Adrenal gland (tissue), 9 donors: ENCODE measurements at regions not wholly inside any gene's neighbourhood (a gene's known extent, or its start where the extent isn't known, plus 50 kb on each side); places are given as distances from the start of the nearest gene placed in this dataset.

Experiments
- DNase-seq, 7 donors: peaks; one replicate each; pipeline ENCODE4 v3.0.0-alpha.2; 2019 to 2020
- H3K27ac ChIP-seq, 5 donors: fragments of 200-600 bp; sonication (generic) in 4 of 5; 1 replicate in 3 of 5; 2 replicates in 2 of 5; pipeline versions ENCODE4 v1.5.1 to v1.8.0; 2016 to 2020; ENCODE audit warnings: mild to moderate bottlenecking in 1 of 5
- H3K27me3 ChIP-seq: fragments of 200-600 bp; 2 replicates; pipeline ENCODE4 v1.8.0; 2021
- H3K36me3 ChIP-seq, 2 donors: fragments of 200-600 bp; replicated peaks in 1 of 2; 1 replicate in 1 of 2; 2 replicates in 1 of 2; pipeline versions ENCODE4 v1.5.1 to v1.8.0; 2018 to 2022
- H3K4me1 ChIP-seq, 2 donors: fragments of 200-600 bp; replicated peaks in 1 of 2; 1 replicate in 1 of 2; 2 replicates in 1 of 2; pipeline versions ENCODE4 v1.5.1 to v1.8.0; 2018 to 2021
- H3K4me3 ChIP-seq, 4 donors: fragments of 200-600 bp; sonication (generic) in 3 of 4; one replicate each; pipeline ENCODE4 v1.5.1; 2016 to 2018
- H3K9me3 ChIP-seq, 3 donors: fragments of 200-600 bp; sonication (generic) in 1 of 3; replicated peaks in 1 of 3; 1 replicate in 2 of 3; 2 replicates in 1 of 3; pipeline versions ENCODE4 v1.5.1 to v1.8.0; 2016 to 2021
- POLR2A ChIP-seq, 2 donors: fragments of 450-650 bp; IDR thresholded peaks; one replicate each; pipeline ENCODE4 v1.6.1; 2017; ENCODE audit warnings: antibody characterized with exemption in 2 of 2, mild to moderate bottlenecking in 2 of 2, moderate library complexity in 1 of 2
- WGBS, 4 donors: extraction: QIAGEN DNeasy Blood & Tissue Kit in 2 of 4; methylation state at CpG; one replicate each; pipeline versions ENCODE4 v1.1.5 to v1.1.7; 2013 to 2017; 5-methylcytosine and 5-hydroxymethylcytosine counted together
- intact Hi-C, 2 donors: fragments of 100-400 bp; cut with DNase I; formaldehyde crosslinking; loops; one replicate each; pipeline versions ENCODE4 v1.14.1 to v1.15.0; 2022 to 2023
- TF ChIP-seq, protein P1 (sequence below), 6 experiments: fragments of 450-650 bp in 4 of 6; fragments of 200-600 bp in 2 of 6; sonication (generic) in 1 of 6; IDR thresholded peaks; 1 replicate in 5 of 6; 2 replicates in 1 of 6; pipeline versions ENCODE4 v1.5.1 to v1.8.0; 2016 to 2021; ENCODE audit warnings: antibody characterized with exemption in 6 of 6, mild to moderate bottlenecking in 2 of 6, moderate library complexity in 1 of 6
- donor health status: healthy with polysubstance abuse.
- donor health status: Bipolar disorder and iron deficiency.
- donor health status: DM: yes; HTN: yes; CAD: no.
- donor health status: DM: no; HTN: no; CAD: no.
- donor health status: DM: no; HTN: no; CAD: no.

DNA sequence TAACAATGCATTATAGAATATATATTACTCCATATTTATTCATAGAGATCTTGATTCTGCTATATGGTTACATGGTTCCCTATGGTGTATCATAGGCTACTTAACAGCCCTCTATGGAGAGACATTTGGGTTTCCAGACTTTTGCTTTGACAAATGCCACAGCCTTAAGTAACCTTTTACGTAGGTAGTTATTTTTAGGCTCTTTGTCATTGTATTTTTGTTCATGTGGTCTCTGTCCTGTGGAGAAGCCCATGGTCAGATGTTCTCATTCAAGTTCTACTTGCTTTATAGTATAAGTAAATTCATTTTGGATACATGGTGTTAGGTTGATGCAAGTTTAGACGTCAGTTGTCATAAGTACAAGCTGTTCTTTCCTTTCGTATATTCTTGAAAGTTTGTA lies 275.2 kb upstream of the THSD7B start:
- Histone ChIP-seq H3K9me3 (no peaks in the 10 kb centered on the region), H3K27ac (no peak overlapping the region), H3K27me3 (no peaks in the 10 kb centered on the region), H3K36me3 (no peaks in the 10 kb centered on the region), H3K4me1 (no peaks in the 10 kb centered on the region), H3K4me3 (no peak overlapping the region)
- WGBS, 4 donors: 56 to 76% (median 59%) methylated on average over 3 of the region's 3 CpGs
- TF ChIP-seq POLR2A (IDR thresholded peaks at IDR 0.05): no peak
- TF ChIP-seq, protein P1, sequence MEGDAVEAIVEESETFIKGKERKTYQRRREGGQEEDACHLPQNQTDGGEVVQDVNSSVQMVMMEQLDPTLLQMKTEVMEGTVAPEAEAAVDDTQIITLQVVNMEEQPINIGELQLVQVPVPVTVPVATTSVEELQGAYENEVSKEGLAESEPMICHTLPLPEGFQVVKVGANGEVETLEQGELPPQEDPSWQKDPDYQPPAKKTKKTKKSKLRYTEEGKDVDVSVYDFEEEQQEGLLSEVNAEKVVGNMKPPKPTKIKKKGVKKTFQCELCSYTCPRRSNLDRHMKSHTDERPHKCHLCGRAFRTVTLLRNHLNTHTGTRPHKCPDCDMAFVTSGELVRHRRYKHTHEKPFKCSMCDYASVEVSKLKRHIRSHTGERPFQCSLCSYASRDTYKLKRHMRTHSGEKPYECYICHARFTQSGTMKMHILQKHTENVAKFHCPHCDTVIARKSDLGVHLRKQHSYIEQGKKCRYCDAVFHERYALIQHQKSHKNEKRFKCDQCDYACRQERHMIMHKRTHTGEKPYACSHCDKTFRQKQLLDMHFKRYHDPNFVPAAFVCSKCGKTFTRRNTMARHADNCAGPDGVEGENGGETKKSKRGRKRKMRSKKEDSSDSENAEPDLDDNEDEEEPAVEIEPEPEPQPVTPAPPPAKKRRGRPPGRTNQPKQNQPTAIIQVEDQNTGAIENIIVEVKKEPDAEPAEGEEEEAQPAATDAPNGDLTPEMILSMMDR (IDR thresholded peaks at IDR 0.05): no peak
- DNase-seq: no peak
- intact Hi-C loops: no loop called here

GRCh38 chr2:136487421-136487820 lies 277.9 kb upstream of the THSD7B start:
- TF ChIP-seq, protein P1 (IDR thresholded peaks at IDR 0.05): no peak
- TF ChIP-seq POLR2A (IDR thresholded peaks at IDR 0.05): no peak
- H3K9me3 ChIP-seq: no peaks in the 10 kb centered on the region
- DNase-seq: no peak
- H3K27ac ChIP-seq: no peak overlapping the region
- H3K4me3 ChIP-seq: no peak overlapping the region
- WGBS, 4 donors: 43 to 61% (median 52%) methylated on average over 2 of the region's 2 CpGs
- H3K27me3 ChIP-seq: no peaks in the 10 kb centered on the region
- no peaks in the 10 kb centered on the region for H3K4me1 ChIP-seq
- H3K36me3 ChIP-seq: no peaks in the 10 kb centered on the region
- intact Hi-C loops: no loop called here

DNA sequence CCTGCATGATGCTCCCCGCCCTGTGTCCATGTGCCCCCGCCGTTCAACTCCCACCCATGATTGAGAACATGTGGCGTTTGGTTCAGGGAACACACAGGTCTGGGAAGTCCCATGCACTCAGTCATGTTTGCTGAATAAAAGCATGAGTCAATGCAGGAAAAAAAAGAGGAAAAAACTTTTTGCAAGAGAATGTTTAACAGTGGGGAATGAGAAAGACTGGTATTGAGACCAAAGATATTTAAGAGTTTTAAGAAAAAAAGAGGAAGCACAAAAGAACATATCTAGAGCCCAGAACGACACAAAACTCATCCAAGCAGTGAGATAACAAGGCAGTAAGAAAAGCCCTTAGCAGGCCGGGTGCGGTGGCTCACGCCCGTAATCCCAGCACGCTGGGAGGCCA lies 279.2 kb upstream of the THSD7B start:
- TF ChIP-seq POLR2A (IDR thresholded peaks at IDR 0.05): no peak
- TF ChIP-seq, protein P1 (IDR thresholded peaks at IDR 0.05): no peak
- intact Hi-C loops: no loop called here

DNA sequence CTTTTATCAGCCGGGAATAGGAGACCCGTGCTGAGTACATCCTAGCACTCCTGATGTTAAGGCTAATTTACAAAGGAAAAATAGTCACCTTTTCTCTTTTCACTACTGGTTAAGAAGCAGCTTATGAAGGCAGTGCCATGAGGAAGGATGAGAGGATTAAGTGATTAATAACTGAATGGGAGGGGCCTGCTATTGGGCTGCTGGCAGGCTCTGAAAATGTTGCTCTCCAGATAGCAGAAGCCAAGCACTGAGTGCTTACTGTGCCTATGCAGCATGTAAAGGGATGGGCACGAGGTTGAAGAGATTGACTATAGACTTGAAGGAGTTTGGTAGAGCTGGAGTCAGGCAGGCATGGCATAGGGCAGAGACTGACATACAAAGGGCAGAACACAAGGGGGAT lies 282.4 kb upstream of the THSD7B start:
- Histone ChIP-seq H3K36me3 (no peaks in the 10 kb centered on the region), H3K9me3 (no peaks in the 10 kb centered on the region), H3K4me3 (no peak overlapping the region), H3K27ac (no peak overlapping the region), H3K27me3 (no peaks in the 10 kb centered on the region), H3K4me1 (no peaks in the 10 kb centered on the region)
- intact Hi-C loops: no loop called here
- TF ChIP-seq POLR2A (IDR thresholded peaks at IDR 0.05): no peak
- no peak for DNase-seq
- 62 to 68% (median 66%) methylated on average over 3 of the region's 3 CpGs for WGBS, 4 donors

More for the DNA sequence above, 279.2 kb upstream of the THSD7B start:
- WGBS, 4 donors: 83 to 86% (median 83%) methylated on average over 10 of the region's 10 CpGs
- Histone ChIP-seq H3K4me3 (no peak overlapping the region), H3K36me3 (no peaks in the 10 kb centered on the region), H3K4me1 (no peaks in the 10 kb centered on the region), H3K9me3 (no peaks in the 10 kb centered on the region), H3K27ac (no peak overlapping the region), H3K27me3 (no peaks in the 10 kb centered on the region)
- no peak for DNase-seq

GRCh38 chr2:136482006-136482405 lies 283.3 kb upstream of the THSD7B start:
- TF ChIP-seq, protein P1 (IDR thresholded peaks at IDR 0.05): no peak
- no peak for TF ChIP-seq POLR2A (IDR thresholded peaks at IDR 0.05)
- Histone ChIP-seq H3K36me3 (no peaks in the 10 kb centered on the region), H3K9me3 (no peaks in the 10 kb centered on the region), H3K27ac (no peak overlapping the region), H3K4me3 (no peak overlapping the region), H3K4me1 (no peaks in the 10 kb centered on the region), H3K27me3 (no peaks in the 10 kb centered on the region)
- WGBS, 4 donors: 80 to 94% (median 90%) methylated on average over 2 of the region's 2 CpGs
- intact Hi-C loops: no loop called here
- DNase-seq: no peak
